HL-60 (cell line): ENCODE measurements at regions not wholly inside any gene's neighbourhood (a gene's known extent, or its start where the extent isn't known, plus 50 kb on each side); places are given as distances from the start of the nearest gene placed in this dataset.

Source experiments
- GABPA ChIP-seq: IDR thresholded peaks from 2 replicates; pipeline ENCODE4 v1.6.1; 2012; ENCODE audit warnings: low read depth
- POLR2AphosphoS5 ChIP-seq: IDR thresholded peaks from 2 replicates; pipeline ENCODE4 v1.6.1; 2012; ENCODE audit warnings: low read depth
- SPI1 ChIP-seq: IDR thresholded peaks from 2 replicates; pipeline ENCODE4 v1.6.1; 2012; ENCODE audit warnings: low read depth, mild to moderate bottlenecking, borderline replicate concordance
- TF ChIP-seq, protein P1 (sequence below): IDR thresholded peaks from one replicate; pipeline ENCODE4 v1.5.1; 2011; ENCODE audit warnings: low read length, control low read depth, inconsistent platforms; ENCODE audit not compliant: insufficient read depth
- TF ChIP-seq, protein P2 (sequence below): IDR thresholded peaks from 2 replicates; pipeline ENCODE4 v1.6.1; 2012; ENCODE audit warnings: low read depth; ENCODE audit not compliant: insufficient replicate concordance

DNA sequence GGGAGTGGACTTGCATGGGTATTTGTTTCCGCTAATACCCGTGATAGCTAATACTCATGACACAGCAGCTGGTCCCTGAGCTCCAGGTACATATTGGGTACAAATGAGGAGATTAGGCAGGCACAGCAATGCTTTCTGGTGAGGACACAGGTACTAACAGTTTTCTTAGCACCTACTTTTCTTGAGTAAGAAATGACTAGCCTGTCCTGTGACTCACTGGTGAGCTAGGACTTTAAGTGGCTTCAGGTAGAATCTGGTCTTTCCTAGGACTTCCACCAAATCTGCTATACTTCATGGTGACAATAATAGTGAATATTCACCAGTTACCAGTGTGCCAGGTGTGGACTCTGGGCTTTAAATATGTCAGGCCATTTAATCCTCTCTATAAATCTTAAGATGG lies 407.4 kb upstream of the NR3C2 start:
- TF ChIP-seq, protein P1, sequence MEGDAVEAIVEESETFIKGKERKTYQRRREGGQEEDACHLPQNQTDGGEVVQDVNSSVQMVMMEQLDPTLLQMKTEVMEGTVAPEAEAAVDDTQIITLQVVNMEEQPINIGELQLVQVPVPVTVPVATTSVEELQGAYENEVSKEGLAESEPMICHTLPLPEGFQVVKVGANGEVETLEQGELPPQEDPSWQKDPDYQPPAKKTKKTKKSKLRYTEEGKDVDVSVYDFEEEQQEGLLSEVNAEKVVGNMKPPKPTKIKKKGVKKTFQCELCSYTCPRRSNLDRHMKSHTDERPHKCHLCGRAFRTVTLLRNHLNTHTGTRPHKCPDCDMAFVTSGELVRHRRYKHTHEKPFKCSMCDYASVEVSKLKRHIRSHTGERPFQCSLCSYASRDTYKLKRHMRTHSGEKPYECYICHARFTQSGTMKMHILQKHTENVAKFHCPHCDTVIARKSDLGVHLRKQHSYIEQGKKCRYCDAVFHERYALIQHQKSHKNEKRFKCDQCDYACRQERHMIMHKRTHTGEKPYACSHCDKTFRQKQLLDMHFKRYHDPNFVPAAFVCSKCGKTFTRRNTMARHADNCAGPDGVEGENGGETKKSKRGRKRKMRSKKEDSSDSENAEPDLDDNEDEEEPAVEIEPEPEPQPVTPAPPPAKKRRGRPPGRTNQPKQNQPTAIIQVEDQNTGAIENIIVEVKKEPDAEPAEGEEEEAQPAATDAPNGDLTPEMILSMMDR, result no peak
- TF ChIP-seq POLR2AphosphoS5, result no peak
- TF ChIP-seq GABPA, result no peak
- TF ChIP-seq SPI1, result no peak
- TF ChIP-seq, protein P2, sequence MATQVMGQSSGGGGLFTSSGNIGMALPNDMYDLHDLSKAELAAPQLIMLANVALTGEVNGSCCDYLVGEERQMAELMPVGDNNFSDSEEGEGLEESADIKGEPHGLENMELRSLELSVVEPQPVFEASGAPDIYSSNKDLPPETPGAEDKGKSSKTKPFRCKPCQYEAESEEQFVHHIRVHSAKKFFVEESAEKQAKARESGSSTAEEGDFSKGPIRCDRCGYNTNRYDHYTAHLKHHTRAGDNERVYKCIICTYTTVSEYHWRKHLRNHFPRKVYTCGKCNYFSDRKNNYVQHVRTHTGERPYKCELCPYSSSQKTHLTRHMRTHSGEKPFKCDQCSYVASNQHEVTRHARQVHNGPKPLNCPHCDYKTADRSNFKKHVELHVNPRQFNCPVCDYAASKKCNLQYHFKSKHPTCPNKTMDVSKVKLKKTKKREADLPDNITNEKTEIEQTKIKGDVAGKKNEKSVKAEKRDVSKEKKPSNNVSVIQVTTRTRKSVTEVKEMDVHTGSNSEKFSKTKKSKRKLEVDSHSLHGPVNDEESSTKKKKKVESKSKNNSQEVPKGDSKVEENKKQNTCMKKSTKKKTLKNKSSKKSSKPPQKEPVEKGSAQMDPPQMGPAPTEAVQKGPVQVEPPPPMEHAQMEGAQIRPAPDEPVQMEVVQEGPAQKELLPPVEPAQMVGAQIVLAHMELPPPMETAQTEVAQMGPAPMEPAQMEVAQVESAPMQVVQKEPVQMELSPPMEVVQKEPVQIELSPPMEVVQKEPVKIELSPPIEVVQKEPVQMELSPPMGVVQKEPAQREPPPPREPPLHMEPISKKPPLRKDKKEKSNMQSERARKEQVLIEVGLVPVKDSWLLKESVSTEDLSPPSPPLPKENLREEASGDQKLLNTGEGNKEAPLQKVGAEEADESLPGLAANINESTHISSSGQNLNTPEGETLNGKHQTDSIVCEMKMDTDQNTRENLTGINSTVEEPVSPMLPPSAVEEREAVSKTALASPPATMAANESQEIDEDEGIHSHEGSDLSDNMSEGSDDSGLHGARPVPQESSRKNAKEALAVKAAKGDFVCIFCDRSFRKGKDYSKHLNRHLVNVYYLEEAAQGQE, result no peak
